ENCODE measurements at regions not wholly inside any gene's neighbourhood (a gene's known extent, or its start where the extent isn't known, plus 50 kb on each side); places are given as distances from the start of the nearest gene placed in this dataset.
"Not testable (repeated sequence)": the region's sequence is repeated elsewhere in the genome, so short reads cannot be mapped to it uniquely, and the experiment has no call there.

- no peak for DNase-seq (ENCODE audit: low read depth in 4 of 4, low spot score in 2 of 4)
Measured at GRCh38 chr2:111522231-111522768, 361.7 kb downstream of the ANAPC1 start.

- no peak for DNase-seq (ENCODE audit: low read depth in 4 of 4, low spot score in 2 of 4)
Measured at GRCh38 chr2:111523009-111523408, 361.0 kb downstream of the ANAPC1 start.

GRCh38 chr2:111525026-111525425, 359.0 kb downstream of the ANAPC1 start:
- not testable (repeated sequence) for DNase-seq (ENCODE audit: low read depth in 4 of 4, low spot score in 2 of 4)

GRCh38 chr2:111526041-111526639, 357.9 kb downstream of the ANAPC1 start:
- not testable (repeated sequence) for DNase-seq (ENCODE audit: low read depth in 4 of 4, low spot score in 2 of 4)

- DNase-seq (ENCODE audit: low read depth in 4 of 4, low spot score in 2 of 4), result not testable (repeated sequence)
Measured at GRCh38 chr2:111527707-111528400, 356.1 kb downstream of the ANAPC1 start.

GRCh38 chr2:111529022-111529421, 355.0 kb downstream of the ANAPC1 start:
- not testable (repeated sequence) for DNase-seq (ENCODE audit: low read depth in 4 of 4, low spot score in 2 of 4)

GRCh38 chr2:111530239-111530965, 353.6 kb downstream of the ANAPC1 start:
- not testable (repeated sequence) for DNase-seq (ENCODE audit: low read depth in 4 of 4, low spot score in 2 of 4)

- DNase-seq (ENCODE audit: low read depth in 4 of 4, low spot score in 2 of 4), result not testable (repeated sequence)
Measured at GRCh38 chr2:111532682-111533556, 351.1 kb downstream of the ANAPC1 start.

- not testable (repeated sequence) for DNase-seq (ENCODE audit: low read depth in 4 of 4, low spot score in 2 of 4)
Measured at GRCh38 chr2:111533557-111534247, 350.3 kb downstream of the ANAPC1 start.

- DNase-seq (ENCODE audit: low read depth in 4 of 4, low spot score in 2 of 4), result peak in 1 of 4 donors; percentile 15
Measured at GRCh38 chr2:111534910-111535352, 349.1 kb downstream of the ANAPC1 start.

- DNase-seq (ENCODE audit: low read depth in 4 of 4, low spot score in 2 of 4), result no peak
Measured at GRCh38 chr2:111535404-111535803, 348.6 kb downstream of the ANAPC1 start.

GRCh38 chr2:111537078-111537655, 346.8 kb downstream of the ANAPC1 start:
- no peak for DNase-seq (ENCODE audit: low read depth in 4 of 4, low spot score in 2 of 4)

- not testable (repeated sequence) for DNase-seq (ENCODE audit: low read depth in 4 of 4, low spot score in 2 of 4)
Measured at GRCh38 chr2:111539991-111540390, 344.0 kb downstream of the ANAPC1 start.

GRCh38 chr2:111542120-111542774, 341.7 kb downstream of the ANAPC1 start:
- not testable (repeated sequence) for DNase-seq (ENCODE audit: low read depth in 4 of 4, low spot score in 2 of 4)

- not testable (repeated sequence) for DNase-seq (ENCODE audit: low read depth in 4 of 4, low spot score in 2 of 4)
Measured at GRCh38 chr2:111544006-111544405, 340.0 kb downstream of the ANAPC1 start.

- not testable (repeated sequence) for DNase-seq (ENCODE audit: low read depth in 4 of 4, low spot score in 2 of 4)
Measured at GRCh38 chr2:111545723-111546431, 338.1 kb downstream of the ANAPC1 start.

- DNase-seq (ENCODE audit: low read depth in 4 of 4, low spot score in 2 of 4), result not testable (repeated sequence)
Measured at GRCh38 chr2:111546578-111546977, 337.4 kb downstream of the ANAPC1 start.

GRCh38 chr2:111549174-111549573, 334.8 kb downstream of the ANAPC1 start:
- DNase-seq (ENCODE audit: low read depth in 4 of 4, low spot score in 2 of 4), result not testable (repeated sequence)
